M059J (cell line): ENCODE measurements at regions not wholly inside any gene's neighbourhood (a gene's known extent, or its start where the extent isn't known, plus 50 kb on each side); places are given as distances from the start of the nearest gene placed in this dataset.

Experiments
- DNase-seq: peaks from one replicate; pipeline ENCODE4 v3.0.0-alpha.2; 2012; ENCODE audit warnings: low read depth

DNA sequence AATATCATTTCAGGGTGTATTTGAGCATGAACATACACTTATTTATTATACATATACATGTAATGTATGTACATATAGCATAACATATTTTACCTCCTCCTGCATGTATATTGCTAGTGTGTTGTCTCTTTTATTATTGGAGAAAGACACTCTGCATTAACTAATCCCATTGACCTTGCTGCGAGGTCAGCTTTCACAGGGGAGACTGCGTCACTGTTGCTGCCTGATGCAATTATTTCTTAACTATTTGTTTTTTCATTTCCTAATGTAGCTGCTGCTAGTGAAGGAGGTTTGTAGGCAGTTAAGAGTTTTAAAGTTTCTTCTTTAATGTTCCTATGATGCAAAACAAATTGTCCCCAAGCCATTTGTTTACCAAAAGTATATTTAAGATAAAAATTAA is 185.4 kb upstream of the CNTN5 start:
- DNase-seq: no peak

DNA sequence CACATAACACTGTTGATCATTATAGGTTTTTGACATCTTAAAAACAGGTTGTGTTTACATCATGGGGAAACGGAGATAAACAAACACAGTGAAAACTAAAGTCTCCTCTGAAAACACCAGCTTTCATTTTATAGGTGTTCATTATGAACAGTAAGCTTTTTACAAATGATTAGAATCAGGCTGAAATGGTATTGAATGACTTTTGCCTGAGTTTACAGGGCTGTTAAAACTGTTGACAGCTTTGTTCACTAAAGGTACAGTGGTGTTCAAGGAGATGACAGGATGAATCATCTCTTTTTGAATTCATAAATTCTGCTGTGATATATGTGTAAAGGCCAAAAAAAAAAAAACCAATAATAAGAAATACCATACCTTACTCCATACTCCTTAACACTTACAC is 184.6 kb upstream of the CNTN5 start:
- no peak for DNase-seq

DNA sequence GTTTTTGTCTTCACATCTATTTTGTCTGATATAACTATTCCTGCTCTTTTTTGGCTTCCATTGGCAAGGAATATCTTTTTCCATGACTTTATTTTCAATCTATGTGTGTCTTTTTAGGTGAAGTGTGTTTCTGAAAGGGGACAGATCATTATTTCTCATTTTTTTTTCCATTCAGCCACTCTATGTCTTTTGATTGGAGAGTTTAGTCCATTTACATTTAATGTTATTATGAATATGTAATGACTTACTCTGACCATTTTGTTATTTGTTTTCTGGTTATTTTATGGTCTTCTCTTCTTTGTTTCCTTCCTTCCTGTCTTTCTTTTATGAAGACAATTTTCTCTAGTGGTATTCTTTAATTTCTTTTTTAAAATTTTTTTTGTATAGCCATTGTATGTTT is 178.6 kb upstream of the CNTN5 start:
- DNase-seq: no peak

DNA sequence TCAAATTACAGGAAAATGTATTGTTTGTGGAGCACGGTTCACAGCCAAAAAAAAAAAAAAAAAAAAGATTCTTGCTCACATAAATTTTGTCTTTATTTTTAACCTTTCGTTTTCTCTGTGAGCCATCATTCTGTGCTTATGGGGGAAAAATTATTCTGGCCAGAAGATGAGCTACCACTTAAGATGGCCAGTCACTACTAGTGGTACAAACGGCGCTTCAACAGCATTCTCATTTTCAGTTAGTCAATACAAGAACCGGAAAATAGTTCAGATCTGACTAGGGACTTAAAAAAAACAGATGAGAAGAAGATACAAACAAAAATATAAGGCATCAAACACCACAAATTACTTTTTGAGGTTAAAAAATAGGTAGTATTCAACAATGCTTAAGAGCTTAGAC is 158.6 kb upstream of the CNTN5 start:
- no peak for DNase-seq

DNA sequence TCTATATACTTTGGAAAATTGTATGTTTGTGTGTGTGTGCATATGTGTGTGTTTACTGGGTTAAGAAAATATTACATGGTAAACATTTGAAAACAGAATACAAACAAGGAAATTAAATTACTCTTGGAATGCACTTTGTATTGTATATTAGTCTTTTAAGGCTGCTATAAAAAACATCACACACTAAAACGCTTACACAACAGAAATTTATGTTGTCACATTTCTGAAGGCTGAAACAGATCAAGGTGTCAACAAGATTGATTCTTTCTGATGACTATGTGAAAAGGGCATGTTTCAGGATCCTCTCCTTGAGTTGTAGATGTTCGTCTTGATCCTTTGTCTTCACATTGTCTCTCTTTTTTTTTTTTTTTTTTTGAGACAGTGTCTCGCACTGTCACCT is 149.1 kb upstream of the CNTN5 start:
- no peak for DNase-seq

DNA sequence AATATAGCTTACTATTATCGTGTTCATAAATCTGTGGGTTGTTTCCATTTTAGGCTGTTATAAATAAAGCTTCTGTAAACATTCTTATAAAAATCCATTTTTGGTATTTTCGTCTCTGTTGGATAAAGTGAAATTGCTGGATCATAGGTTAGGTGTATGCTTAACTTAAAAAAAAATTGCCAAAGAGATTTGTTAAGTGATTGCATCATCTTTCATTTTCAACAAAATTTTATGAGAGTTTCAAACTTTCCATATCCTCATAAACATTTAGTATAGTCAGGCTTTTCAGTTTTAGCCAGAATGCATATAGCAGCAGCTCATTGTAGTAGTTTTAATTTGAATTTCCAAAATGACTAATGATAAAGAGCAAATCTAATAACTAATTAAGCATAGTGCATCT is 146.7 kb upstream of the CNTN5 start:
- DNase-seq: no peak

DNA sequence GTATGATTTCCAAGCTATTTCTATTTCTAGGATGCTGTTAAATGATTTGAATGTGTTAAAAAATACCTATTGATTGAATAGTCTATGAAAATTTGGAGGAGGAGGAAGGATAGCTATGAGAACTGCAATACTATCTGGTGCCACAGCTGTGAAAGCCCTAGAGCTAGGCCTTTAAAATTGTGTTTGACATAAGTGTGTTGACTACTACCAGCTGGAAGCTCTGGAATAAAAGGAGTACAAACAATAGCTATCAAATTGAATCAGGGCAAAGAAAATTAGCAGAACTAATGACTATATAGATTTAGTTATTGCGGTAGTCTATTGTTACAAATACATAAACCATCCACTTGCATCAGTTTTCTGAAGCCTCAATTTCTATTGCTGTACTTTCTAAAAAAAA is 124.8 kb upstream of the CNTN5 start:
- no peak for DNase-seq

DNA sequence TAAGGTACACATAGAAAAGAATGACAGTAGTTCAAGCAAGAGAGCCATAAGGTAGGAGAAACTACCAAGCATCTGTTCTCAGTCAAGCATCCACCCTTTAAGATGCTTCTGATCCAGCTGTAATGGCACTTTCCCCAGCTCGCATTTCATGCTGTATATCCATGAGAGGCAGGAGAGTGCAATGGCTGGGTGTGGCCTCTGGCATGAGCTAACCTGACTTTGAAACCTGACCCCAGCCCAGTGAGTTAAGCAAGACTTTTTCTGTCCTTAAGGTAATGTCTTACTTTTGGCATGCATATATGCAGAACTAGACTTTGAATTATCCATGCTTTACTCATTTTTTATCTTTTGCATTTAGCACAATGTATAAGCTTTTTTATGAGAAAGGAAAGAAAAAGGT is 79.8 kb upstream of the CNTN5 start:
- peak; percentile 16 for DNase-seq

DNA sequence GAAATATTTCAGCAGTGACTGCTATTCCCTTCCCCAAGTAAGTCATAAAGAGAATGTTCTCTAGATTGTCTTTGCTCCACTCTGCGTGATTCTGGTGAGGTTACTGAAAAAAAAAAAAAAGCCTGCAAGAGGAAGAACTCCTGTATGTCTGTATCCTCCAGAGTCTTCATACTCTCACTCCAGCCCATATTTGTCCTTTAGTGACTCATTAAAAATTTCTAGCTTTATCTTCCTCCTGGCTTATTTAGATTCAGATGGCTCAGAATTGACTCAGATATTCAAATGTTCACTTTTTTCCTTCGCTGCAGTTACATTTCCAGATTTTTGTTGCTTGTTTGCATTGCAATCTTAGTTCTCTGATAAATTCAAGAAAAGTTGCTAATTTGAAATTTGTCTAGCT is 76.3 kb upstream of the CNTN5 start:
- DNase-seq: no peak

DNA sequence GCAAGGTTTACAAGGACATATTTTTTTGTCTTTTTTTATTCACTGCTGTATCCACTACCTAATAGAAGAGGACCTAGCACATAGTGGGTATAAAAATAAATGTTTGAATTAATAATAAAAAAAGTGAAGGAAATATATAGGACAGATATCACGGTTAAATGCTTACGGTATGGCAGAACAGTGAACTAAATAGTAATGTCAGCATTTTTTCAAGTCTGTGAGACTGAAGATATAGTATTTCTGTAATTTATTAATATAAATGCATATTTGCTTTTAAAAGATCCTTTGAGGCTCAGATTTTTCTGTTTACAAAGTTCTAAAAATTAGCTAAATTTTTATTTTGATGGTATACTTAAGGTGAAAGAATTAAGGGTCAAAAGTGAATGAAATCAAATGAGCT is 68.6 kb upstream of the CNTN5 start:
- DNase-seq: no peak

DNA sequence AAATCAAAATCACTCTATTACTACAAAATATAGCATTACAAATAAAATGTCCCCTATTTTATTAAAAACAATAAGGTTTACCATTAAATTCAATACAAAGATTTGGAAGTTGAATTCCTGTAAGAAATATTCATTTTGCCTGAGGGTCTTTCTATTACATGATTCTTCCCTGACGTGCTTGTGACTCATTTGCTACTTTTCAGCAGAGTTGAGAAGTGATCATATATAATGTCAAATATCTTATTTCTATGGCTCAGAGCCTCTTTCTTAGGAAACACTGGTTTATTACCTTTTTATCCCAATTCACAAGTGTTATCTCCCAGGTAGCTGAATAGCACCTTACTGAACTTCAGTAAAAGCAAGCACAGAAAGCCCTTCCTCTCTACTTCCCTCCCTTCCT is 65.2 kb upstream of the CNTN5 start:
- peak; percentile 41 for DNase-seq

DNA sequence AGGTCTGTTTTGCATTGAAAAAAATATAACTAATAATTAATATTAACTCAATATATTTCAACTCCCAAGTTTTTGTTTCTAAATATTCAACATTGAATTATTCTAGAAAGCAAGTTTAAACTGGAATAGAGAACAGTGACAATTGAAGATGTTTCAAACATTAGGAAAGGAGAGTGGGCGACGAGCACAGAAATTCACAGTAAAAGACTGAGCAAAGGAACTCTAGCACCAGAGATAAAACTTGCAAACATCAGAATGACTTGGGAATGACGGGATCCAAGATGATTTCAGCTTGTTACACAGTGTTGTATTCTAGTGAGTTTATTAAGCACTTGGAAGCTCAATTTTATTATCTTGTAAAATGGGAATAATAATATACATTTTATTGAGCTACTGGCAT is 56.6 kb upstream of the CNTN5 start:
- DNase-seq: no peak

DNA sequence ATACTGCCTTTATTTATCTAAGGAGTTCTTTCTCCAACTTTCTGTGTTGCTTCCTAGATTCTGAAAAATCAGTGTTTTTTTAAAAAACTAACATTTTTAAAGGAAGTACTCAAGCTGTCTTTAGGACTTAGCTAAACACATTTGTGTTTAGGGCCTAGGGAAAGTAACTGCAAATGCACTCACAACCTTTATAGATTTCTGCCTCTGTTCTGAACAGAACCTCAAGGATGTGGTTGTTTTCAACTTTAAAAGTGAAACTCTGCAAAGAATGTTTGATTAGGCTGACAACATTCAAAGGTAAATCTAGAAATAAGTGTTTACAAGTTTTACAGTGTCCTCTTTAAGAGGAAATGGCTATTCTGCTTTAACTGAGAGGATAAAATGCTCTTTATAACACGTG is 55.4 kb upstream of the CNTN5 start:
- DNase-seq: no peak

DNA sequence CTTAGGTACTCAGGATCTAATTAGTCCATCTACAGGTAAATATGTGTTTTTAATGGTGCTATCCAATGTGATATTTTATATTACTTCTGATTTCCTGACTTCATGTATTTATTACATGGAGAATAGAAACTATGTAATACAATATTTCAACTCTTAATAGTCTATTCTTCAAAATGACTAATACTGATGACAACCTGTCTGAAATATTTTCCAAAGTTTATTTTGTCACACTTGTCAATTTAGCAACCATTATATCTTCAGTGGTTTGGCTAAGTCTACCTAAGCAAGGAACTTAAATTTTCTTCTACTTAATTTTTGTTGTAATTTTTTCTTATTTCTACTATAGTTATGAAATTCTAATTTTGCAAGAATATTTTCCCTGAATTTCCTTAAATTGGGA is 55.0 kb upstream of the CNTN5 start:
- DNase-seq: no peak

DNA sequence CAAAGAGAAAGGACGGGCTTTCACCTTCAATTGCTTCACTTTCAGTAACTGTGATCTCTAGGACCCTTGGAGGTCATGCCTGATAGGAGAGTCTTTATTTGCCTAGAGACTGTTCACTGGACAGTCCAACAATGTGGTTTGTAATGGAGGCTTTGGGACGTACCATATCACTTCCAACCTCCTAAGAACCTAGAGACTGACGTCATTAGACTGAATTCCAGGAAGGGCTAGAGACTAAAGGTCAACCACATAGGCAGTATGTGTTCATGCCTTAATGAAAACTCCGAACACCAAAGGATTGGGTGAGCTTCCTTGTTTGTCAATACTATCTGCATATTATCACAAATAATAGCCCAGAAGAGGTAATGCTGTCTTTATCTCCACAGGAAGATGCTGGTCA is 53.7 kb upstream of the CNTN5 start:
- peak; percentile 53 for DNase-seq
